HG03571 (cell line): ENCODE measurements at regions not wholly inside any gene's neighbourhood (a gene's known extent, or its start where the extent isn't known, plus 50 kb on each side); places are given as distances from the start of the nearest gene placed in this dataset.

Source experiments
- ATAC-seq: cut with Tn5 transposase; IDR thresholded peaks from one replicate; pipeline ENCODE4 v1.9.1; 2021; ENCODE audit not compliant: unreplicated experiment

GRCh38 chr1:221939607-221940006 lies 197.7 kb upstream of the DUSP10 start:
- peak; percentile 75 for ATAC-seq

GRCh38 chr1:221937155-221937953 lies 195.5 kb upstream of the DUSP10 start:
- ATAC-seq = peak; percentile 52

- ATAC-seq = no peak
Measured at GRCh38 chr1:221933814-221934213, 191.9 kb upstream of the DUSP10 start.

GRCh38 chr1:221926441-221926840 lies 184.6 kb upstream of the DUSP10 start:
- ATAC-seq = no peak

- no peak for ATAC-seq
Measured at GRCh38 chr1:221925947-221926346, 184.1 kb upstream of the DUSP10 start.

- no peak for ATAC-seq
Measured at GRCh38 chr1:221923929-221924598, 182.2 kb upstream of the DUSP10 start.

- no peak for ATAC-seq
Measured at GRCh38 chr1:221921936-221922335, 180.0 kb upstream of the DUSP10 start.

GRCh38 chr1:221919743-221920142 lies 177.9 kb upstream of the DUSP10 start:
- ATAC-seq = no peak

GRCh38 chr1:221919341-221919740 lies 177.5 kb upstream of the DUSP10 start:
- ATAC-seq = no peak

GRCh38 chr1:221916176-221916575 lies 174.3 kb upstream of the DUSP10 start:
- ATAC-seq = no peak

- no peak for ATAC-seq
Measured at GRCh38 chr1:221915764-221916163, 173.9 kb upstream of the DUSP10 start.

GRCh38 chr1:221913351-221913892 lies 171.5 kb upstream of the DUSP10 start:
- no peak for ATAC-seq

GRCh38 chr1:221912230-221912629 lies 170.3 kb upstream of the DUSP10 start:
- ATAC-seq = no peak

GRCh38 chr1:221911714-221912113 lies 169.8 kb upstream of the DUSP10 start:
- peak; percentile 61 for ATAC-seq

- no peak for ATAC-seq
Measured at GRCh38 chr1:221910222-221910621, 168.3 kb upstream of the DUSP10 start.

GRCh38 chr1:221908573-221908972 lies 166.7 kb upstream of the DUSP10 start:
- no peak for ATAC-seq

- no peak for ATAC-seq
Measured at GRCh38 chr1:221907166-221907932, 165.5 kb upstream of the DUSP10 start.

GRCh38 chr1:221905802-221906201 lies 163.9 kb upstream of the DUSP10 start:
- ATAC-seq = no peak

- ATAC-seq = no peak
Measured at GRCh38 chr1:221904319-221904718, 162.4 kb upstream of the DUSP10 start.

GRCh38 chr1:221903594-221903993 lies 161.7 kb upstream of the DUSP10 start:
- no peak for ATAC-seq

GRCh38 chr1:221902961-221903360 lies 161.1 kb upstream of the DUSP10 start:
- ATAC-seq = no peak
